Erythroblast (primary cell): ENCODE measurements at regions not wholly inside any gene's neighbourhood (a gene's known extent, or its start where the extent isn't known, plus 50 kb on each side); places are given as distances from the start of the nearest gene placed in this dataset.

Experiments used
- GATA1 ChIP-seq: IDR thresholded peaks from 2 replicates; pipeline ENCODE4 v1.6.1; 2011; ENCODE audit warnings: low read depth, mild to moderate bottlenecking, control low read depth, low read length, moderate library complexity
- POLR2A ChIP-seq: IDR thresholded peaks from 2 replicates; pipeline ENCODE4 v1.6.1; 2011; ENCODE audit warnings: mild to moderate bottlenecking, low read length

DNA sequence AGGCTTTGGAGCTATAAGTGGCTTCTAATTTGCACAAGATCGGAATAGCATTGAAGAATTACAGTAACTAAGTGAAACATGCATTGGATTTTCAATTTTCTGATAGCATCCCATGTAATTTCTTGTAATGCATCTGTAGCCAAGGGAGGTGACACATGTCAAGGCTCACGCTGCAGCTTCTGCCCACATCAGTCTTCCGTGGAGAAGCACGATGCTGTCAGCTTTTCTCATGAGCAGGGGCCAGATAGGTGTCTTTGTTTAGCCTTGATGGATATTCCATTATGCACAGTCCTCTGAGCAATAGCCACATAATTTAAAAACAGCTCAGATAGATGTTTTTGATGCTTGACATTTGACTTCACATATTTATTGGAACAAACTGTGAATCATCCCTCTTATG, 1046.9 kb upstream of the EEF2KMT start:
- TF ChIP-seq POLR2A (no peak), GATA1 (no peak)
